GM13976 (cell line): ENCODE measurements at regions not wholly inside any gene's neighbourhood (a gene's known extent, or its start where the extent isn't known, plus 50 kb on each side); places are given as distances from the start of the nearest gene placed in this dataset.

Source experiments
- DNase-seq: peaks from one replicate; pipeline ENCODE4 v3.0.0; 2012; ENCODE audit warnings: low spot score
- CTCF ChIP-seq: IDR thresholded peaks from 2 replicates; pipeline ENCODE4 v1.5.1; 2012; ENCODE audit warnings: borderline replicate concordance, mild to moderate bottlenecking; ENCODE audit not compliant: insufficient read depth; ENCODE audit errors: extremely low read depth, missing control alignments, control extremely low read depth
- in situ Hi-C: fragments of 300-500 bp; cut with MboI; formaldehyde crosslinking; loops from one replicate; pipeline ENCODE4 v1.12.0; 2022; ENCODE audit warnings: low sequenced_read_pairs, mixed read lengths, inconsistent platforms; ENCODE audit not compliant: unreplicated experiment

GRCh38 chr10:130769146-130770017 lies 542.1 kb downstream of the TCERG1L start:
- no peak for DNase-seq
- no peak for TF ChIP-seq CTCF
- in situ Hi-C loops = no loop called here

- in situ Hi-C loops = no loop called here
- no peak for DNase-seq
These were observed 541.4 kb downstream of the TCERG1L start for GRCh38 chr10:130770018-130770630.

GRCh38 chr10:130771491-130771946 lies 540.0 kb downstream of the TCERG1L start:
- no peak for DNase-seq
- no peak for TF ChIP-seq CTCF
- in situ Hi-C loops = no loop called here

More at GRCh38 chr10:130770018-130770630, 541.4 kb downstream of the TCERG1L start:
- TF ChIP-seq CTCF = no peak

- no peak for TF ChIP-seq CTCF
- in situ Hi-C loops = no loop called here
- no peak for DNase-seq
These were observed 539.5 kb downstream of the TCERG1L start for GRCh38 chr10:130772056-130772455.

- no peak for DNase-seq
- TF ChIP-seq CTCF = no peak
- in situ Hi-C loops = no loop called here
These were observed 538.8 kb downstream of the TCERG1L start for GRCh38 chr10:130772676-130773075.

GRCh38 chr10:130773941-130774340 lies 537.6 kb downstream of the TCERG1L start:
- in situ Hi-C loops = no loop called here
- TF ChIP-seq CTCF = no peak
- no peak for DNase-seq
